ENCODE measurements at regions not wholly inside any gene's neighbourhood (a gene's known extent, or its start where the extent isn't known, plus 50 kb on each side); places are given as distances from the start of the nearest gene placed in this dataset.

GRCh38 chr10:125332548-125333208 lies 172.3 kb upstream of the CTBP2 start:
- DNase-seq (ENCODE audit: low read depth, low spot score), result no peak
- no peak overlapping the region for H3K4me3 ChIP-seq (ENCODE audit: low read depth, low read length)
- in situ Hi-C loops (cut with HindIII; ENCODE audit: low sequenced_read_pairs), result no loop called here
- TF ChIP-seq, protein P1, sequence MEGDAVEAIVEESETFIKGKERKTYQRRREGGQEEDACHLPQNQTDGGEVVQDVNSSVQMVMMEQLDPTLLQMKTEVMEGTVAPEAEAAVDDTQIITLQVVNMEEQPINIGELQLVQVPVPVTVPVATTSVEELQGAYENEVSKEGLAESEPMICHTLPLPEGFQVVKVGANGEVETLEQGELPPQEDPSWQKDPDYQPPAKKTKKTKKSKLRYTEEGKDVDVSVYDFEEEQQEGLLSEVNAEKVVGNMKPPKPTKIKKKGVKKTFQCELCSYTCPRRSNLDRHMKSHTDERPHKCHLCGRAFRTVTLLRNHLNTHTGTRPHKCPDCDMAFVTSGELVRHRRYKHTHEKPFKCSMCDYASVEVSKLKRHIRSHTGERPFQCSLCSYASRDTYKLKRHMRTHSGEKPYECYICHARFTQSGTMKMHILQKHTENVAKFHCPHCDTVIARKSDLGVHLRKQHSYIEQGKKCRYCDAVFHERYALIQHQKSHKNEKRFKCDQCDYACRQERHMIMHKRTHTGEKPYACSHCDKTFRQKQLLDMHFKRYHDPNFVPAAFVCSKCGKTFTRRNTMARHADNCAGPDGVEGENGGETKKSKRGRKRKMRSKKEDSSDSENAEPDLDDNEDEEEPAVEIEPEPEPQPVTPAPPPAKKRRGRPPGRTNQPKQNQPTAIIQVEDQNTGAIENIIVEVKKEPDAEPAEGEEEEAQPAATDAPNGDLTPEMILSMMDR (IDR thresholded peaks at IDR 0.05; ENCODE audit: low read depth, low read length), result no peak

DNA sequence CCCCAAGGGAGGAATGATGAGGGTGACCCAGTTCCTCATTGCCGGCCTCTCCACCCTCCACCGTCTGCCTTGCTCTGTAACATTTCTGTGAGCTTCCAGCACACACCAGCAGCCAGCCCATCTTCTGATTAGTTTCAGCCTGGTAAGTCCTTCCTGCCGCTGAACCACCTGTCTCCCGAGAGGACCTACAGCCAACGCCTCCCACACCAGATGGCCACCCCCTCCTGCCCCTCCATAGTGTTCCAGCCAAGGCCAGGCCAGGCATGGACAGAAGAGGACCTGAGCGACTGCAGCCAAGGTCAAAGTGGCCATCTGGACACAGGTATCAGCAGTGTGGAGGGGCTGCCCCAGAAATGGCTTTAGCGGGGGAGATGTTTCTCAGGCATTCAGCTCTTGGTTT lies 170.7 kb upstream of the CTBP2 start:
- no peak overlapping the region for H3K4me3 ChIP-seq (ENCODE audit: low read depth, low read length)
- TF ChIP-seq, protein P1 (IDR thresholded peaks at IDR 0.05; ENCODE audit: low read depth, low read length), result no peak
- no peak for DNase-seq (ENCODE audit: low read depth, low spot score)
- in situ Hi-C loops (cut with HindIII; ENCODE audit: low sequenced_read_pairs), result no loop called here

DNA sequence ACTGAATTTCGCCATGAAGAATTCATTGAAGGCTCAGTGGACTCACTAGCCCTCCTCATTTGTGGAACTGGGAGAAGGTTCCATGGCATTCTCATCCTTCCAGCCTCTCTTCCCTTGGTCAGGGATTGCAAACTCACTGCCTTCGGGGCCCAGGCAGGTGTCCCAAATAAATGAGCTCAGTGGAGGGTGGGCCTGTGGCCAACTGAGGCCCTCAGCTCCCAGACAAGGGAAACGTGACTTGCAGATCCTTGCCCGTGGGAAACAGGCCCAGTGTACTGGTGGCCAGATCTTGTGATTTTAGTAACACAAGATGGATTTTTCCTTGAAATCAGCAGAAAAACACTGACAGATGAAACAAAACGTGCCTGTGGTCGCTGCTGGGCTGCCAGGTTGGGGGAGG lies 168.7 kb upstream of the CTBP2 start:
- no peak for DNase-seq (ENCODE audit: low read depth, low spot score)
- H3K4me3 ChIP-seq (ENCODE audit: low read depth, low read length), result no peak overlapping the region
- TF ChIP-seq, protein P1 (IDR thresholded peaks at IDR 0.05; ENCODE audit: low read depth, low read length), result no peak
- in situ Hi-C loops (cut with HindIII; ENCODE audit: low sequenced_read_pairs), result no loop called here

DNA sequence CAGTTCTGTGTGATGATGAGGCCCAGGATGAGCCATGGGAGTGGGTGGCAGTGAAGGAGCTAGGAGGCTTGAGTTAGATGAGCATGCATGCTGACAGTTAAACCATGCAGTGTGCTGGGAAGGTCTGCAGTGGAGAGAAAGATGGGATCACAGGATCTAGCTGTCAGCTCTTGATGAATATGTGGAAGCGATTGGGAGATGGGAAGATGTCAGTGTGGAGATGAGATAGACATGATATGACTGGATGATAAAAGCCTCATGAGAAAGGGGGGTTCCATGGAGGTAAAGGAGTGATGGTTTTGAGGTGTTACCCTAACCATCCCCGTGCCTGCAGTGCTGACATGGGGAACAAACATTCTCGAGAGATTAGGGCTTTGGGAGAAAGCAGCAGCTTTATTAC lies 165.0 kb upstream of the CTBP2 start:
- no peak for DNase-seq (ENCODE audit: low read depth, low spot score)
- H3K4me3 ChIP-seq (ENCODE audit: low read depth, low read length), result no peak overlapping the region
- in situ Hi-C loops (cut with HindIII; ENCODE audit: low sequenced_read_pairs), result no loop called here
- TF ChIP-seq, protein P1 (IDR thresholded peaks at IDR 0.05; ENCODE audit: low read depth, low read length), result no peak

GRCh38 chr10:125316436-125316835 lies 156.1 kb upstream of the CTBP2 start:
- DNase-seq (ENCODE audit: low read depth, low spot score), result no peak
- in situ Hi-C loops (cut with HindIII; ENCODE audit: low sequenced_read_pairs), result no loop called here
- no peak overlapping the region for H3K4me3 ChIP-seq (ENCODE audit: low read depth, low read length)
- TF ChIP-seq, protein P1 (IDR thresholded peaks at IDR 0.05; ENCODE audit: low read depth, low read length), result no peak

- TF ChIP-seq, protein P1 (IDR thresholded peaks at IDR 0.05; ENCODE audit: low read depth, low read length), result no peak
- no peak overlapping the region for H3K4me3 ChIP-seq (ENCODE audit: low read depth, low read length)
- no peak for DNase-seq (ENCODE audit: low read depth, low spot score)
- in situ Hi-C loops (cut with HindIII; ENCODE audit: low sequenced_read_pairs), result no loop called here
These were observed 140.6 kb upstream of the CTBP2 start for GRCh38 chr10:125300937-125301336.
